T-cell (primary cell): ENCODE measurements at regions not wholly inside any gene's neighbourhood (a gene's known extent, or its start where the extent isn't known, plus 50 kb on each side); places are given as distances from the start of the nearest gene placed in this dataset.

ENCODE experiments used
- ATAC-seq, 4 experiments: fragments of 200-7000 bp in 3 of 4; fragments of 150-1000 bp in 1 of 4; cut with Tn5 transposase; replicated peaks in 1 of 4; 1 replicate in 3 of 4; 2 replicates in 1 of 4; pipeline ENCODE4 v1.10.0; 2021; ENCODE audit warnings: moderate library complexity in 3 of 4, mild to moderate bottlenecking in 2 of 4, moderate number of reproducible peaks in 1 of 4
- CTCF ChIA-PET, 2 donors: fragments of 300-600 bp; sonication (Branson Sonifier 250); formaldehyde crosslinking; loops; one replicate each; lab custom pipeline; 2022; ENCODE audit warnings: antibody characterized with exemption in 2 of 2; lab: Charles Lee
- POLR2A ChIA-PET, 2 donors: fragments of 300-600 bp; sonication (Branson Sonifier 250); formaldehyde crosslinking; loops; one replicate each; lab custom pipeline; 2022; ENCODE audit warnings: antibody characterized with exemption in 2 of 2; lab: Charles Lee
- DNase-seq, 35 experiments: peaks; one replicate each; pipeline versions ENCODE4 v3.0.0 to v3.0.0-alpha.2; 2013 to 2023
- H3K27ac ChIP-seq: one replicate; pipeline ENCODE4 v1.5.1; 2013; ENCODE audit warnings: low read length
- H3K27me3 ChIP-seq, 2 experiments: replicated peaks in 1 of 2; 1 replicate in 1 of 2; 2 replicates in 1 of 2; pipeline versions ENCODE4 v1.6.1 to v1.7.0; 2013; ENCODE audit warnings: low read length in 1 of 2, mixed read lengths in 1 of 2; ENCODE audit not compliant: control insufficient read depth in 2 of 2, insufficient read depth in 2 of 2; ENCODE audit errors: extremely low read depth in 1 of 2
- H3K36me3 ChIP-seq, 2 donors: 1 replicate in 1 of 2; 2 replicates in 1 of 2; pipeline versions ENCODE4 v1.6.1 to v1.7.0; 2013; ENCODE audit warnings: low read length in 1 of 2; ENCODE audit not compliant: control insufficient read depth in 2 of 2, insufficient read depth in 1 of 2; ENCODE audit errors: extremely low read depth in 1 of 2
- H3K4me1 ChIP-seq, 2 experiments: 1 replicate in 1 of 2; 2 replicates in 1 of 2; pipeline versions ENCODE4 v1.6.1 to v1.7.0; 2013; ENCODE audit warnings: low read length in 2 of 2, mixed read lengths in 1 of 2; ENCODE audit not compliant: insufficient read depth in 2 of 2, control insufficient read depth in 1 of 2; ENCODE audit errors: extremely low read depth in 1 of 2
- H3K4me3 ChIP-seq, 2 donors: 1 replicate in 1 of 2; 2 replicates in 1 of 2; pipeline versions ENCODE4 v1.5.1 to v1.7.0; 2013; ENCODE audit warnings: mild to moderate bottlenecking in 2 of 2, low read length in 1 of 2, moderate library complexity in 1 of 2; ENCODE audit not compliant: control insufficient read depth in 1 of 2; ENCODE audit errors: extremely low read depth in 1 of 2
- H3K9me3 ChIP-seq: 2 replicates; pipeline ENCODE4 v1.7.0; 2013
- H3K27ac Mint-ChIP-seq, 2 donors: one replicate each; pipeline ENCODE4 v1.8.0; 2020 to 2021; ENCODE audit warnings: mild to moderate bottlenecking in 2 of 2, mixed read lengths in 2 of 2
- H3K27me3 Mint-ChIP-seq, 2 donors: one replicate each; pipeline ENCODE4 v1.8.0; 2021 to 2022; ENCODE audit warnings: mixed read lengths in 2 of 2
- H3K36me3 Mint-ChIP-seq: one replicate; pipeline ENCODE4 v1.8.0; 2021; ENCODE audit warnings: mixed read lengths
- H3K4me1 Mint-ChIP-seq, 3 donors: one replicate each; pipeline ENCODE4 v1.8.0; 2020 to 2022; ENCODE audit warnings: mixed read lengths in 3 of 3, mild to moderate bottlenecking in 1 of 3
- H3K4me3 Mint-ChIP-seq, 3 donors: one replicate each; pipeline ENCODE4 v1.8.0; 2020 to 2022; ENCODE audit warnings: mild to moderate bottlenecking in 3 of 3, mixed read lengths in 3 of 3, moderate library complexity in 3 of 3
- H3K9me3 Mint-ChIP-seq, 3 donors: one replicate each; pipeline ENCODE4 v1.8.0; 2020 to 2022; ENCODE audit warnings: mixed read lengths in 3 of 3
- WGBS: methylation state at CpG from one replicate; pipeline ENCODE4 v1.1.5; 2013; ENCODE audit warnings: missing lambda C conversion rate; ENCODE audit not compliant: insufficient coverage; 5-methylcytosine and 5-hydroxymethylcytosine counted together

- no peaks in the 10 kb centered on the region for H3K4me1 Mint-ChIP-seq
Measured at GRCh38 chr17:36755586-36755985, 154.2 kb downstream of the MRM1 start.

DNA sequence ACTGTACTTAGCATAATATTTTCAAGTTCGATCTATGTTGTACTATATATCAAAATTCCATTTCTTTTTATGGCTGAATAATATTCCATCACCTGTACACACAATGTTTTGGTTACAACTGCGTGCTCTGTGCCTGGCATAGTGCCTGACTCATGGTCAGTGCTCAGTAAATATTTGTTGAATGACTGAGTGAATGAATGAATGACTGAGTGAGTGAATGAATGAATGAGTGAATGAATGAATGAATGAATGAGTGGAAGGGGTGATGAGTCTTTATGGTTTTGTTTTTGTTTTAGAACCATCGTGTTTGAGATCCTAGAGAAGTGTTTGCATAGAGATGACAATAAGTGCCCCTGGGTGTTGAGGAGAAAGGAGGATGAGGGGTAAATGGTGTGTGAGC lies 155.3 kb downstream of the MRM1 start:
- H3K27ac Mint-ChIP-seq: no peak overlapping the region
- ChIA-PET POLR2A (no interaction called here), CTCF (interaction anchor here in 1 of 2 donors (0.6 kb wide), 1 partner anchor 278 kb away, joined by 3 read pairs; no protein-coding TSS in a partner anchor)
- 83% methylated on average over 2 of the region's 3 CpGs for whole genome bisulfite sequencing
- no peak for ATAC-seq
- no peaks in the 10 kb centered on the region for H3K36me3 ChIP-seq
- no peaks in the 10 kb centered on the region for H3K36me3 Mint-ChIP-seq
- H3K27ac ChIP-seq: no peak overlapping the region
- no peaks in the 10 kb centered on the region for H3K4me1 Mint-ChIP-seq
- no peaks in the 10 kb centered on the region for H3K9me3 ChIP-seq
- H3K27me3 Mint-ChIP-seq: peaks cover 0 to 3% of the 10 kb centered on the region in 2 donors
- peaks cover 0 to 2% of the 10 kb centered on the region in 2 experiments for H3K4me1 ChIP-seq
- no peak for DNase-seq
- peaks cover 0 to 21% of the 10 kb centered on the region in 2 experiments for H3K27me3 ChIP-seq
- H3K9me3 Mint-ChIP-seq: no peaks in the 10 kb centered on the region
- H3K4me3 Mint-ChIP-seq: no peak overlapping the region
- H3K4me3 ChIP-seq: no peak overlapping the region

More at GRCh38 chr17:36755586-36755985, 154.2 kb downstream of the MRM1 start:
- H3K36me3 ChIP-seq: no peaks in the 10 kb centered on the region
- no peaks in the 10 kb centered on the region for H3K36me3 Mint-ChIP-seq
- H3K27me3 Mint-ChIP-seq: peaks cover 0 to 3% of the 10 kb centered on the region in 2 donors
- ChIA-PET POLR2A (no interaction called here), CTCF (interaction anchor here (0.6 to 1.3 kb wide), 7 partner anchors 33 to 484 kb away, joined by 3 to 4 read pairs (median 3); no protein-coding TSS in a partner anchor)
- H3K27ac ChIP-seq: no peak overlapping the region
- H3K27me3 ChIP-seq: peaks cover 0 to 30% of the 10 kb centered on the region in 2 experiments
- H3K9me3 ChIP-seq: no peaks in the 10 kb centered on the region
- 36% methylated on average over 6 of the region's 10 CpGs for WGBS
- H3K4me3 ChIP-seq: no peak overlapping the region
- H3K27ac Mint-ChIP-seq: no peak overlapping the region
- H3K9me3 Mint-ChIP-seq: no peaks in the 10 kb centered on the region
- H3K4me3 Mint-ChIP-seq: no peak overlapping the region
- peaks cover 0 to 2% of the 10 kb centered on the region in 2 experiments for H3K4me1 ChIP-seq
- ATAC-seq: peak in 1 of 4 experiments; percentile 42
- DNase-seq: peak in 29 of 35 experiments; percentile 2 to 57 (median 19)

- DNase-seq (no peak), ATAC-seq (no peak)
- Mint-ChIP-seq H3K4me3 (no peak overlapping the region), H3K27ac (no peak overlapping the region), H3K9me3 (no peaks in the 10 kb centered on the region), H3K27me3 (peaks cover 0 to 3% of the 10 kb centered on the region in 2 donors), H3K36me3 (no peaks in the 10 kb centered on the region), H3K4me1 (peaks cover 15 to 19% (median 16%) of the 10 kb centered on the region in 3 donors)
- H3K9me3 ChIP-seq: no peaks in the 10 kb centered on the region
- ChIA-PET CTCF (interaction anchor here in 1 of 2 donors (0.6 kb wide), 1 partner anchor 157 kb away, joined by 11 read pairs; no protein-coding TSS in a partner anchor), POLR2A (no interaction called here)
- H3K36me3 ChIP-seq: no peaks in the 10 kb centered on the region
- H3K27ac ChIP-seq: no peak overlapping the region
- peaks cover 0 to 11% of the 10 kb centered on the region in 2 experiments for H3K27me3 ChIP-seq
- 79% methylated on average over 4 of the region's 5 CpGs for WGBS
- no peak overlapping the region for H3K4me3 ChIP-seq
- peaks cover 6 to 14% of the 10 kb centered on the region in 2 experiments for H3K4me1 ChIP-seq
Measured at GRCh38 chr17:36760425-36760824, 159.0 kb downstream of the MRM1 start.

DNA sequence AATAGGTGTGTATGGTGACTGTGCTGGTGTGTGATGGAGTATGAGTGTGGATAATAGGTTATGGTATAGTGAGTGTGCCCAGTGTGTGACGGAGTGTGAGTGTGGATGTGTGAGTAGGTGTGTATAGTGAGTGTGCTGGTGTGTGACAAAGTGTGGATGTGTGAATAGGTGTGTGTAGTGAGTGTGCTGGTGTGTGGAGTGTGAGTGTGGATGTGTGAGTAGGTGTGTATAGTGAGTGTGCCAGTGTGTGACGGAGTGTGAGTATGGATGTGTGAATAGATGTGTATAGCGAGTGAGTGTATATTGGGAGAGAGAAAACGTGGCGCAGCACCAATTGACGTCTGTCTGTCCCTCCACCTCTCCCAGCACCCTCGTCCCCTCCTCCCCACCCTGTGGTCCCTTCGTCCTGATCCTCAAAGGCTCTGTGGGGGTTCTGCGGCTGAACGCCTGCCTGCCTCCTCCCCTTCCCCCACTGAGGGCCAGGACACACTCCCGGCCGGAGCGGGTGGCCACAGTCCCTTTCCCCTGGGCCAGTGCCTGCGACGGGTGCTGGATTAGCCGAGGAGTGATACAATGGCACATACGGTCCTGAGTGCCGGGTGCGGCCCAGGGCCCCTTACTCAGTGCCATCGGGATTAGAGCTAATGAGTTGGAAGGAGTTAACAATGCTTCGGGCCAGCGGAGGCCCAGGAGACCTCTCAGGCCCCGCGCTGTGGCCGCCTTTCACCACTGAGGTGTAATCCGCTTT lies 160.0 kb downstream of the MRM1 start:
- 89% methylated on average over 16 of the region's 26 CpGs for WGBS
- Mint-ChIP-seq H3K36me3 (no peaks in the 10 kb centered on the region), H3K27ac (no peak overlapping the region), H3K9me3 (no peaks in the 10 kb centered on the region), H3K4me1 (peaks cover 15 to 19% (median 16%) of the 10 kb centered on the region in 3 donors), H3K27me3 (no peaks in the 10 kb centered on the region), H3K4me3 (no peak overlapping the region)
- Histone ChIP-seq H3K27me3 (peaks cover 0 to 18% of the 10 kb centered on the region in 2 experiments), H3K27ac (no peak overlapping the region), H3K4me3 (no peak overlapping the region), H3K36me3 (no peaks in the 10 kb centered on the region), H3K9me3 (no peaks in the 10 kb centered on the region), H3K4me1 (peaks cover 6 to 12% of the 10 kb centered on the region in 2 experiments)
- no peak for DNase-seq
- POLR2A ChIA-PET: no interaction called here
- ATAC-seq: no peak
- CTCF ChIA-PET: no interaction called here

GRCh38 chr17:36765436-36766043 lies 164.2 kb downstream of the MRM1 start:
- no peak for ATAC-seq
- CTCF ChIA-PET: no interaction called here
- POLR2A ChIA-PET: no interaction called here
- WGBS: 76% methylated on average over 6 of the region's 18 CpGs
- Mint-ChIP-seq H3K36me3 (no peaks in the 10 kb centered on the region), H3K4me3 (no peak overlapping the region), H3K27ac (no peak overlapping the region), H3K4me1 (peaks cover 15 to 19% (median 16%) of the 10 kb centered on the region in 3 donors), H3K27me3 (peaks cover 3 to 4% of the 10 kb centered on the region in 2 donors), H3K9me3 (no peaks in the 10 kb centered on the region)
- Histone ChIP-seq H3K36me3 (no peaks in the 10 kb centered on the region), H3K27me3 (peaks cover 0 to 34% of the 10 kb centered on the region in 2 experiments), H3K4me3 (no peak overlapping the region), H3K27ac (no peak overlapping the region), H3K4me1 (peaks cover 6 to 12% of the 10 kb centered on the region in 2 experiments), H3K9me3 (no peaks in the 10 kb centered on the region)
- DNase-seq: no peak

GRCh38 chr17:36768394-36768793 lies 167.0 kb downstream of the MRM1 start:
- ChIA-PET CTCF (no interaction called here), POLR2A (no interaction called here)
- no peak overlapping the region for H3K27ac Mint-ChIP-seq
- no peaks in the 10 kb centered on the region for H3K36me3 Mint-ChIP-seq
- H3K4me3 Mint-ChIP-seq: no peak overlapping the region
- Histone ChIP-seq H3K9me3 (no peaks in the 10 kb centered on the region), H3K27ac (no peak overlapping the region), H3K36me3 (no peaks in the 10 kb centered on the region), H3K4me3 (no peak overlapping the region), H3K4me1 (peaks cover 0 to 5% of the 10 kb centered on the region in 2 experiments), H3K27me3 (peaks cover 3 to 41% of the 10 kb centered on the region in 2 experiments)
- ATAC-seq (no peak), DNase-seq (no peak)
- peaks cover 4 to 9% (median 5%) of the 10 kb centered on the region in 3 donors for H3K4me1 Mint-ChIP-seq
- no peaks in the 10 kb centered on the region for H3K9me3 Mint-ChIP-seq
- 47% methylated on average over 12 of the region's 13 CpGs for WGBS
- H3K27me3 Mint-ChIP-seq: peaks cover 6 to 13% of the 10 kb centered on the region in 2 donors
